GM12874 (cell line): ENCODE measurements at regions not wholly inside any gene's neighbourhood (a gene's known extent, or its start where the extent isn't known, plus 50 kb on each side); places are given as distances from the start of the nearest gene placed in this dataset.

ENCODE experiments used
- TF ChIP-seq, protein P1 (sequence below): IDR thresholded peaks from 2 replicates; pipeline ENCODE4 v1.5.1; 2011; ENCODE audit warnings: low read depth, mild to moderate bottlenecking, control low read depth, low read length, moderate library complexity; ENCODE audit not compliant: insufficient read depth

DNA sequence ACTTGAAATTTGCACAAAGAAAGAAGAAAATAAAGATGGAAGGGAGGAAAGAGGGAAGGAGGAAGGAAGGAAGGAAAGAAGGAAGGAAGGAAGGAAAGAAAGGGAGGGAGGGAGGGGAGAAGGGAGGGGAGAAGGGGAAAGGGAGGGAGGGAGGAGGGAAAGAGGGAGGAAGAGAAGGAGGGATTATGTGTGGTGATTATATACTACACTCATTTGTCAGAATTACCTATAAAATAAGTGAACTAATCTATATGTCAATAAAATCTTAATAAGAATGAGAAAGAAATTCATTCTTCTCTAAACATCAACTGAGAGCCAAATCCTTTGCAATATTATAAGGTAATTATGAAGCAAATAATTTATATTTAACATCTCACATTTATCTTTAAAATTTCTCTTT lies 77.9 kb upstream of the TFAP2D start:
- TF ChIP-seq, protein P1, sequence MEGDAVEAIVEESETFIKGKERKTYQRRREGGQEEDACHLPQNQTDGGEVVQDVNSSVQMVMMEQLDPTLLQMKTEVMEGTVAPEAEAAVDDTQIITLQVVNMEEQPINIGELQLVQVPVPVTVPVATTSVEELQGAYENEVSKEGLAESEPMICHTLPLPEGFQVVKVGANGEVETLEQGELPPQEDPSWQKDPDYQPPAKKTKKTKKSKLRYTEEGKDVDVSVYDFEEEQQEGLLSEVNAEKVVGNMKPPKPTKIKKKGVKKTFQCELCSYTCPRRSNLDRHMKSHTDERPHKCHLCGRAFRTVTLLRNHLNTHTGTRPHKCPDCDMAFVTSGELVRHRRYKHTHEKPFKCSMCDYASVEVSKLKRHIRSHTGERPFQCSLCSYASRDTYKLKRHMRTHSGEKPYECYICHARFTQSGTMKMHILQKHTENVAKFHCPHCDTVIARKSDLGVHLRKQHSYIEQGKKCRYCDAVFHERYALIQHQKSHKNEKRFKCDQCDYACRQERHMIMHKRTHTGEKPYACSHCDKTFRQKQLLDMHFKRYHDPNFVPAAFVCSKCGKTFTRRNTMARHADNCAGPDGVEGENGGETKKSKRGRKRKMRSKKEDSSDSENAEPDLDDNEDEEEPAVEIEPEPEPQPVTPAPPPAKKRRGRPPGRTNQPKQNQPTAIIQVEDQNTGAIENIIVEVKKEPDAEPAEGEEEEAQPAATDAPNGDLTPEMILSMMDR: no peak

- TF ChIP-seq, protein P1: no peak
Observed at GRCh38 chr6:50637267-50637666, 76.1 kb upstream of the TFAP2D start.

GRCh38 chr6:50649086-50649485 lies 64.2 kb upstream of the TFAP2D start:
- TF ChIP-seq, protein P1: no peak

DNA sequence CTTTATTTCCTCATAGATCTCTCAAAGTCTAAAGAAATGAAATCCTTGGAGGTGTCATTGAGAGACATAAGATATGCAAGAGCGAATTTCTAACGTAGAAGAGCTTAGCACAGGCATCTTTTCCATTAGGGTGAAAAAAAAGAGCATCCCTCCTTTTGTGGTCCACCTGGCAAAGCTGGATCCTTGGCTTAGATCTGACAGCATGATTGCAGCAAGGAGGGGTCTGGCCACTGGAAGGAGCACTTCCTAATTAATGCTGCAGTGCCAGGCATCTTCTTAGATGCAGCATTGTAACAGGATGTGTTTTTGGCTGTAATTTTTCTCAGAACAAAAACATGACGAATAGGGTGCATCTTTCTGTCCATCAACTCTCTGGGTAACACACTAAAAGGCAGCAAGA lies 60.1 kb upstream of the TFAP2D start:
- TF ChIP-seq, protein P1: no peak

- TF ChIP-seq, protein P1: no peak
Observed at GRCh38 chr6:50654155-50654554, 59.2 kb upstream of the TFAP2D start.

GRCh38 chr6:50655848-50656453 lies 57.4 kb upstream of the TFAP2D start:
- TF ChIP-seq, protein P1: peak; percentile 53; the same call in 1 of the 2 replicates

- TF ChIP-seq, protein P1: no peak
Observed at GRCh38 chr6:50657513-50657912, 55.8 kb upstream of the TFAP2D start.
